ENCODE measurements at regions not wholly inside any gene's neighbourhood (a gene's known extent, or its start where the extent isn't known, plus 50 kb on each side); places are given as distances from the start of the nearest gene placed in this dataset.
"Not testable (repeated sequence)": the region's sequence is repeated elsewhere in the genome, so short reads cannot be mapped to it uniquely, and the experiment has no call there.

- H3K4me3 ChIP-seq (ENCODE audit: control insufficient read depth, low read depth, low read length): no peak overlapping the region
- no peak for DNase-seq (ENCODE audit: low read depth)
- no peak for TF ChIP-seq CTCF (IDR thresholded peaks at IDR 0.05; ENCODE audit: control insufficient read depth, insufficient read depth, low read depth, low read length, missing control alignments)
Observed at GRCh38 chr4:138775890-138776289, 239.7 kb upstream of the NOCT start.

GRCh38 chr4:138775489-138775888 is 240.1 kb upstream of the NOCT start:
- H3K4me3 ChIP-seq (ENCODE audit: control insufficient read depth, low read depth, low read length): no peak overlapping the region
- TF ChIP-seq CTCF (IDR thresholded peaks at IDR 0.05; ENCODE audit: control insufficient read depth, insufficient read depth, low read depth, low read length, missing control alignments): no peak
- no peak for DNase-seq (ENCODE audit: low read depth)

DNA sequence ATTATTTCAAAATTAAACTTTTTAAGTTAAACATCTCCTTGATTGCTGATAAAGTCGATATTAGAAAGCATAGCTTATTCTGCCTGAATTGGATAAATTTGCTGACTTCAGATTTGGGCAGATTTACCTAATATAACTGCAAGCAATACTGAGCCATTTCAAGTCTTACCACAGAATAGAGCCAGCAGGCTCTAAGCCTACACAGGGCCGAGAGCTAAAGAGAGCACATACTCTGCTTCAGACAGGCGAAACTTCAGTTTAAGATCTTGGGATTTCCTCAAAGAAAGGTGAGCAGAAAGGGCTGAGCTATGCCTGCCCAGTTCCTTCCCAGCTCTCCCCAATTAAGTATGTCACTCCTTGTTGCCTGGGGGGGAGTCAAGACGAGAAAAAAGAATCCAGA is 240.6 kb upstream of the NOCT start:
- no peak overlapping the region for H3K4me3 ChIP-seq (ENCODE audit: control insufficient read depth, low read depth, low read length)
- DNase-seq (ENCODE audit: low read depth): no peak
- no peak for TF ChIP-seq CTCF (IDR thresholded peaks at IDR 0.05; ENCODE audit: control insufficient read depth, insufficient read depth, low read depth, low read length, missing control alignments)

- not testable (repeated sequence) for H3K4me3 ChIP-seq (ENCODE audit: control insufficient read depth, low read depth, low read length); DNase-seq (ENCODE audit: low read depth)
Observed at GRCh38 chr4:138774125-138774524, 241.5 kb upstream of the NOCT start.

DNA sequence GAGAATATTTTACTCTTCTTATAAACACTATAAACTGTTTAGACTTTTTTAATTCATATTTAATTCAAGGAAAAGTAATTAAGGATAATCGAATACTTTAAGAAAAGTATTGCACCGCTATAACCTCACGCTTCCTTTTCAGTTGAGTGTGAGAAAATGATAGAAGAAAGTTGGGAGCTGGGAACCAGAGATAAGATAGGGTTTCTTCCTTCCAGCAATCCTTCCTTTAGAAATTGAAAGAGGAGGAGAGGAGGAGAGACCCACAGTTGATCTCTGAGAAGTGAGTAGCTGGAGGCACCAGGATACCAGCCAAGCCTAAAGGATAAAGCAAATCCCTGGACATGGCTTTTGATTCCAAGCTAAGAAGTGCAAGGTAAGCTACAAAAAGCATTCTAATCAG is 242.3 kb upstream of the NOCT start:
- H3K4me3 ChIP-seq (ENCODE audit: control insufficient read depth, low read depth, low read length): no peak overlapping the region
- TF ChIP-seq CTCF (IDR thresholded peaks at IDR 0.05; ENCODE audit: control insufficient read depth, insufficient read depth, low read depth, low read length, missing control alignments): no peak
- no peak for DNase-seq (ENCODE audit: low read depth)

DNA sequence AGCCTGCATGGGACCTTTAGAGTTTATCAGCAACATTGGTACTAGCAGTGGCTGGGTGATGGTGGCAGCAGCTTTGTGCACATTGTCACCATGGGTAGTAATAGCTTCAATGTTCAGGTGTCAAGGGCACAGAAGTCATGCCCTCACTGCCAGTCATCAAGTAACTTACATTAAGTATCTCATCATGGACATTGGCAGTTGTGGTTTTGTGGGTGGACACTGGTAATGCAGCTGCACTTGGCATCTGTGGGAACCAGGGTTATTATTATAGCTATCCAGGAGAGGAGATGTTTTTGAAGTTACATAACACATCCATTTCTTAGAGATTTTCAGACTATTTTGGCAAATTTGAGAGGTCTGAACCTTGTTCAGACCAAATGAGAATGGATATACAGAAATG is 243.2 kb upstream of the NOCT start:
- H3K4me3 ChIP-seq (ENCODE audit: control insufficient read depth, low read depth, low read length): no peak overlapping the region

GRCh38 chr4:138770818-138771217 is 244.8 kb upstream of the NOCT start:
- no peak for TF ChIP-seq CTCF (IDR thresholded peaks at IDR 0.05; ENCODE audit: control insufficient read depth, insufficient read depth, low read depth, low read length, missing control alignments)
- DNase-seq (ENCODE audit: low read depth): no peak

More for the DNA sequence above, 243.2 kb upstream of the NOCT start:
- no peak for TF ChIP-seq CTCF (IDR thresholded peaks at IDR 0.05; ENCODE audit: control insufficient read depth, insufficient read depth, low read depth, low read length, missing control alignments)
- no peak for DNase-seq (ENCODE audit: low read depth)

More at GRCh38 chr4:138770818-138771217, 244.8 kb upstream of the NOCT start:
- H3K4me3 ChIP-seq (ENCODE audit: control insufficient read depth, low read depth, low read length): no peak overlapping the region

All from AG09309 (cell line).